CD14-positive monocyte (primary cell): ENCODE measurements at regions not wholly inside any gene's neighbourhood (a gene's known extent, or its start where the extent isn't known, plus 50 kb on each side); places are given as distances from the start of the nearest gene placed in this dataset.

Experiments
- DNase-seq, 3 donors: peaks; one replicate each; pipeline ENCODE4 v3.0.0-alpha.2; 2011 to 2022
- H2AFZ ChIP-seq: 2 replicates; pipeline ENCODE4 v1.6.0; 2012; ENCODE audit warnings: mild to moderate bottlenecking, low read depth, low read length, inconsistent platforms; ENCODE audit not compliant: insufficient read depth, poor library complexity, severe bottlenecking
- H3K27ac ChIP-seq, 2 donors: 1 replicate in 1 of 2; 2 replicates in 1 of 2; pipeline ENCODE4 v1.5.1; 2012 to 2013; ENCODE audit warnings: low read length in 2 of 2, control low read depth in 1 of 2, inconsistent platforms in 1 of 2, low read depth in 1 of 2, mild to moderate bottlenecking in 1 of 2
- H3K27me3 ChIP-seq, 2 donors: one replicate each; pipeline versions ENCODE4 v1.6.0 to v1.6.1; 2011 to 2013; ENCODE audit warnings: low read length in 2 of 2; ENCODE audit not compliant: control insufficient read depth in 2 of 2, insufficient read depth in 2 of 2
- H3K36me3 ChIP-seq, 2 donors: replicated peaks in 1 of 2; 1 replicate in 1 of 2; 2 replicates in 1 of 2; pipeline versions ENCODE4 v1.5.1 to v1.6.1; 2012 to 2013; ENCODE audit warnings: low read length in 2 of 2, control low read depth in 1 of 2, inconsistent platforms in 1 of 2, mild to moderate bottlenecking in 1 of 2; ENCODE audit not compliant: insufficient read depth in 2 of 2, control insufficient read depth in 1 of 2
- H3K4me1 ChIP-seq, 2 donors: 1 replicate in 1 of 2; 2 replicates in 1 of 2; pipeline versions ENCODE4 v1.5.1 to v1.6.1; 2012 to 2013; ENCODE audit warnings: low read length in 2 of 2, control low read depth in 1 of 2, inconsistent platforms in 1 of 2, mild to moderate bottlenecking in 1 of 2, moderate library complexity in 1 of 2; ENCODE audit not compliant: insufficient read depth in 2 of 2, control insufficient read depth in 1 of 2
- H3K4me2 ChIP-seq: replicated peaks from 2 replicates; pipeline ENCODE3; 2012; ENCODE audit warnings: low read length, moderate library complexity, mild to moderate bottlenecking; ENCODE audit not compliant: poor library complexity, severe bottlenecking; ENCODE audit errors: extremely low read depth
- H3K4me3 ChIP-seq, 3 experiments: fragments of 200-600 bp in 1 of 3; sonication (generic) in 1 of 3; replicated peaks in 1 of 3; 1 replicate in 2 of 3; 2 replicates in 1 of 3; pipeline ENCODE4 v1.5.1; 2011 to 2013; ENCODE audit warnings: low read length in 3 of 3, mild to moderate bottlenecking in 3 of 3, control low read depth in 2 of 3, low read depth in 2 of 3, inconsistent platforms in 1 of 3, moderate library complexity in 1 of 3
- H3K79me2 ChIP-seq: 2 replicates; pipeline ENCODE4 v1.6.0; 2012; ENCODE audit warnings: mild to moderate bottlenecking, control low read depth, inconsistent platforms, low read length, moderate library complexity; ENCODE audit not compliant: insufficient read depth
- H3K9ac ChIP-seq: 2 replicates; pipeline ENCODE4 v1.6.0; 2017; ENCODE audit warnings: low read length, mild to moderate bottlenecking; ENCODE audit not compliant: insufficient read depth, poor library complexity, severe bottlenecking
- H3K9me3 ChIP-seq, 2 donors: replicated peaks in 1 of 2; 1 replicate in 1 of 2; 2 replicates in 1 of 2; pipeline versions ENCODE4 v1.5.1 to v1.6.1; 2012 to 2013; ENCODE audit warnings: low read length in 2 of 2, control low read depth in 1 of 2; ENCODE audit not compliant: control insufficient read depth in 1 of 2, insufficient read depth in 1 of 2
- H4K20me1 ChIP-seq: 2 replicates; pipeline ENCODE4 v1.6.0; 2012; ENCODE audit warnings: mild to moderate bottlenecking, low read length, control low read depth, moderate library complexity; ENCODE audit not compliant: insufficient read depth
- H3K27ac Mint-ChIP-seq, 7 donors: one replicate each; pipeline ENCODE4 v1.8.0; 2020; ENCODE audit warnings: mild to moderate bottlenecking in 7 of 7, mixed read lengths in 7 of 7, moderate library complexity in 6 of 7, inconsistent platforms in 2 of 7
- H3K27me3 Mint-ChIP-seq, 3 donors: one replicate each; pipeline ENCODE4 v1.8.0; 2021 to 2022; ENCODE audit warnings: low read depth in 3 of 3, mild to moderate bottlenecking in 3 of 3, mixed read lengths in 3 of 3, moderate library complexity in 3 of 3, inconsistent platforms in 1 of 3
- H3K36me3 Mint-ChIP-seq, 2 donors: one replicate each; pipeline ENCODE4 v1.8.0; 2020; ENCODE audit warnings: mixed read lengths in 2 of 2, inconsistent platforms in 1 of 2, mild to moderate bottlenecking in 1 of 2
- H3K4me1 Mint-ChIP-seq: one replicate; pipeline ENCODE4 v1.8.0; 2020; ENCODE audit warnings: mild to moderate bottlenecking, mixed read lengths
- H3K4me3 Mint-ChIP-seq, 2 donors: one replicate each; pipeline ENCODE4 v1.8.0; 2020; ENCODE audit warnings: mild to moderate bottlenecking in 2 of 2, mixed read lengths in 2 of 2, moderate library complexity in 1 of 2
- H3K9me3 Mint-ChIP-seq, 7 donors: one replicate each; pipeline ENCODE4 v1.8.0; 2020 to 2022; ENCODE audit warnings: mixed read lengths in 7 of 7, mild to moderate bottlenecking in 6 of 7, moderate library complexity in 6 of 7, inconsistent platforms in 2 of 7
- WGBS: methylation state at CpG from one replicate; pipeline ENCODE4 v1.1.5; 2013; ENCODE audit warnings: missing lambda C conversion rate; ENCODE audit not compliant: insufficient coverage; 5-methylcytosine and 5-hydroxymethylcytosine counted together
- intact Hi-C, 2 donors: fragments of 100-400 bp; cut with micrococcal nuclease; formaldehyde crosslinking; loops; one replicate each; pipeline versions ENCODE4 v1.15.0 to v1.15.1; 2023
- TF ChIP-seq, protein P1 (sequence below): fragments of 200-600 bp; IDR thresholded peaks from one replicate; pipeline ENCODE4 v1.8.0; 2022; ENCODE audit warnings: antibody characterized with exemption, mild to moderate bottlenecking

DNA sequence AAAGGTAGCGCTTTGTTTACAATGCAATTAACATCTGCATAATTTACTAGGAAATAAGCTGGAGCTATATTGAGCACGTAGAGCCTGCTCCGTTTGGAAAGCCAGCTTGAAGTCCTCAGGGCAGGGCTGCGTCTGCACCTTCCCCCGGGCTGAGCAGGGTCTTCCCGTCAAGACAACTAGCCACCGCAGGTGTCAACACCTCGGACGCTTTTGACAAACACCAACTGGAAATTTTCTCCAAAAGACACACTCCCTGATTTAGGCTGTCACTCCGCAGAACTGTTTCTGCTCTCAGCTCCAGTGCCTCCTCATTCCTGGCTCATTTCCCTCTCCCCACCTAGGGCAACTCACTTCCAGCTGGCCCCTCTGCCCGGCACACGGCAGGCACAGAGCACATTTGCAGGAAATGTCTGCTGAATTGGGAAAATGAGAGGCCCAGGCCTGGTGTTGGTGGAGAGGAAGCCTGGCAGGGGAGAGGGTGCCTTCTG, 170.3 kb downstream of the MAF start:
- Mint-ChIP-seq H3K36me3 (no peaks in the 10 kb centered on the region), H3K27me3 (peaks cover 5 to 6% (median 6%) of the 10 kb centered on the region in 3 donors), H3K4me3 (no peak overlapping the region), H3K9me3 (peaks cover 0 to 4% (median 0%) of the 10 kb centered on the region in 7 donors), H3K4me1 (no peaks in the 10 kb centered on the region), H3K27ac (no peak overlapping the region)
- no peaks in the 10 kb centered on the region for H3K9me3 ChIP-seq
- no peaks in the 10 kb centered on the region for H3K27me3 ChIP-seq
- WGBS: 88% methylated on average over 9 of the region's 12 CpGs
- H3K27ac ChIP-seq: no peak overlapping the region
- H4K20me1 ChIP-seq: no peaks in the 10 kb centered on the region
- TF ChIP-seq, protein P1, sequence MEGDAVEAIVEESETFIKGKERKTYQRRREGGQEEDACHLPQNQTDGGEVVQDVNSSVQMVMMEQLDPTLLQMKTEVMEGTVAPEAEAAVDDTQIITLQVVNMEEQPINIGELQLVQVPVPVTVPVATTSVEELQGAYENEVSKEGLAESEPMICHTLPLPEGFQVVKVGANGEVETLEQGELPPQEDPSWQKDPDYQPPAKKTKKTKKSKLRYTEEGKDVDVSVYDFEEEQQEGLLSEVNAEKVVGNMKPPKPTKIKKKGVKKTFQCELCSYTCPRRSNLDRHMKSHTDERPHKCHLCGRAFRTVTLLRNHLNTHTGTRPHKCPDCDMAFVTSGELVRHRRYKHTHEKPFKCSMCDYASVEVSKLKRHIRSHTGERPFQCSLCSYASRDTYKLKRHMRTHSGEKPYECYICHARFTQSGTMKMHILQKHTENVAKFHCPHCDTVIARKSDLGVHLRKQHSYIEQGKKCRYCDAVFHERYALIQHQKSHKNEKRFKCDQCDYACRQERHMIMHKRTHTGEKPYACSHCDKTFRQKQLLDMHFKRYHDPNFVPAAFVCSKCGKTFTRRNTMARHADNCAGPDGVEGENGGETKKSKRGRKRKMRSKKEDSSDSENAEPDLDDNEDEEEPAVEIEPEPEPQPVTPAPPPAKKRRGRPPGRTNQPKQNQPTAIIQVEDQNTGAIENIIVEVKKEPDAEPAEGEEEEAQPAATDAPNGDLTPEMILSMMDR: no peak
- no peak overlapping the region for H3K4me2 ChIP-seq
- no peaks in the 10 kb centered on the region for H3K4me1 ChIP-seq
- no peaks in the 10 kb centered on the region for H3K79me2 ChIP-seq
- H2AFZ ChIP-seq: no peak overlapping the region
- H3K36me3 ChIP-seq: no peaks in the 10 kb centered on the region
- H3K4me3 ChIP-seq: no peak overlapping the region
- H3K9ac ChIP-seq: no peak overlapping the region
- intact Hi-C loops: no loop called here
- DNase-seq: no peak

DNA sequence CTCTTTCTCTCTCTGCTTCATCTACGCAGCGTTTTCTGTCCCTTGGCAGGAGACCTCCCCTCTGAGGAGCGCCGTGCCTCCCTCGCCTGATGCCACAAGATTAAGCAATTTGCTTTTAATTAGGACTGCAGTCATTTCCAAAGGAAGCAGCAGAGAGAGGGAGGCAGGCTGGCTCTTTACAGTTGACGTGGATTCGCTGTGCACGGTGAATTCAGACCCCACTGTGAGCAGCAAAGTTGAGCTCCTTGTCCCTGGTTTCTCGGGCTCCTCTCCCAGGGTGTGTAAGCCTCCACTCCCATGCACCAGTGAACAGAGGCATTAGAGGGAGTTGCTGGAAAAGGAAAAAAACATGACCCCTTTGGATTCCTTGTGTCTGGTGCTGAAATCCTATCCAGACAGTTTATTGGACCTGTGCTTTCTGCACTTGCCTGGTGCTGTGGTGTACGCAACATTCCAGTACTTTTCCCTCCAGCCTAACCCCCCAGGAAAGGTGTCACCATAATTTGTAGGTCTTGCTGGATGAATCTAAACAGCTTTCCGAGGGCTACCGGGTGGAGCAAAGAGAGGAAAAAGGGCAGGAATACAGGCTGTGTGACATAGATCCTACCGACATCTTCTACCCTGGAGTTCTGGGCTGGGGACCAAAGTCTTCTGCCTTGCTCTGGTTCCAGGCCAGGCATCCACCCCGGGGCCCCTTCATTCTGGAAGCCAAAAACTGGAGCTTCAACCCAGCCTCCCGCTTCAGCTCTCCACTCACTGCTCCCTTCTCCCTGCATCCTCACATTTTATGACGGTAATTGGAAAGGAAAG, 171.0 kb downstream of the MAF start:
- Mint-ChIP-seq H3K36me3 (no peaks in the 10 kb centered on the region), H3K4me1 (no peaks in the 10 kb centered on the region), H3K27ac (no peak overlapping the region), H3K27me3 (peaks cover 5 to 6% (median 6%) of the 10 kb centered on the region in 3 donors), H3K9me3 (peaks cover 0 to 4% (median 0%) of the 10 kb centered on the region in 7 donors), H3K4me3 (no peak overlapping the region)
- Histone ChIP-seq H3K9ac (no peak overlapping the region), H3K79me2 (no peaks in the 10 kb centered on the region), H3K4me3 (no peak overlapping the region), H3K4me2 (no peak overlapping the region), H3K4me1 (no peaks in the 10 kb centered on the region), H3K27me3 (no peaks in the 10 kb centered on the region), H3K36me3 (no peaks in the 10 kb centered on the region), H3K9me3 (no peaks in the 10 kb centered on the region), H3K27ac (no peak overlapping the region), H2AFZ (no peak overlapping the region), H4K20me1 (no peaks in the 10 kb centered on the region)
- intact Hi-C loops: no loop called here
- no peak for DNase-seq
- TF ChIP-seq, protein P1: no peak
- 61% methylated on average over 11 of the region's 16 CpGs for WGBS
